ENCODE measurements at regions not wholly inside any gene's neighbourhood (a gene's known extent, or its start where the extent isn't known, plus 50 kb on each side); places are given as distances from the start of the nearest gene placed in this dataset.

DNA sequence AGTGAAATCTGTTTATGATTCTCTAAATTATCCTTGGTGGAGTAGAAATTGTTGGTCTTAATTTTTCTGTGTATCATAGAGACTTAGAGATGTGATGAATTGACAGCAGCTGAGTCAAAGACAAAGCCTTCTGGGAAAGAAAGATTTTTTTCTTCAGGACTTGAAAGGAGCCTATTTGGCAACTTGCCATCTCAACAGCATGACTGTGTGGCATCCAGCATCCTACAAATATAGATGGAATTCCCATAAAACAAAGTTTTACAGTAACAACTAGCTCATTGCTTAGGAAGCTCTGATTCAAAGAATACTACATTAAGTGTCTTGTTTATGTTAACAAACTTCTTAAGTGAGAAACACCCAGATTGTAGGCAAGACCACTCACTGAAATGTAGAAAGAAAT, 79.2 kb upstream of the SETBP1 start:
- TF ChIP-seq, protein P1, sequence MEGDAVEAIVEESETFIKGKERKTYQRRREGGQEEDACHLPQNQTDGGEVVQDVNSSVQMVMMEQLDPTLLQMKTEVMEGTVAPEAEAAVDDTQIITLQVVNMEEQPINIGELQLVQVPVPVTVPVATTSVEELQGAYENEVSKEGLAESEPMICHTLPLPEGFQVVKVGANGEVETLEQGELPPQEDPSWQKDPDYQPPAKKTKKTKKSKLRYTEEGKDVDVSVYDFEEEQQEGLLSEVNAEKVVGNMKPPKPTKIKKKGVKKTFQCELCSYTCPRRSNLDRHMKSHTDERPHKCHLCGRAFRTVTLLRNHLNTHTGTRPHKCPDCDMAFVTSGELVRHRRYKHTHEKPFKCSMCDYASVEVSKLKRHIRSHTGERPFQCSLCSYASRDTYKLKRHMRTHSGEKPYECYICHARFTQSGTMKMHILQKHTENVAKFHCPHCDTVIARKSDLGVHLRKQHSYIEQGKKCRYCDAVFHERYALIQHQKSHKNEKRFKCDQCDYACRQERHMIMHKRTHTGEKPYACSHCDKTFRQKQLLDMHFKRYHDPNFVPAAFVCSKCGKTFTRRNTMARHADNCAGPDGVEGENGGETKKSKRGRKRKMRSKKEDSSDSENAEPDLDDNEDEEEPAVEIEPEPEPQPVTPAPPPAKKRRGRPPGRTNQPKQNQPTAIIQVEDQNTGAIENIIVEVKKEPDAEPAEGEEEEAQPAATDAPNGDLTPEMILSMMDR (IDR thresholded peaks at IDR 0.05) = no peak
- TF ChIP-seq POLR2A (IDR thresholded peaks at IDR 0.05) = no peak
